GOT3 (cell line): ENCODE measurements at regions not wholly inside any gene's neighbourhood (a gene's known extent, or its start where the extent isn't known, plus 50 kb on each side); places are given as distances from the start of the nearest gene placed in this dataset.
A peak's percentile ranks its signal among the peaks of the same experiment; 100 is the strongest.
"Not testable (repeated sequence)": the region's sequence is repeated elsewhere in the genome, so short reads cannot be mapped to it uniquely, and the experiment has no call there.

Experiments
- DNase-seq: peaks from one replicate; lab custom pipeline; 2025; ENCODE audit warnings: mixed read lengths; lab: John Stamatoyannopoulos, UW

DNA sequence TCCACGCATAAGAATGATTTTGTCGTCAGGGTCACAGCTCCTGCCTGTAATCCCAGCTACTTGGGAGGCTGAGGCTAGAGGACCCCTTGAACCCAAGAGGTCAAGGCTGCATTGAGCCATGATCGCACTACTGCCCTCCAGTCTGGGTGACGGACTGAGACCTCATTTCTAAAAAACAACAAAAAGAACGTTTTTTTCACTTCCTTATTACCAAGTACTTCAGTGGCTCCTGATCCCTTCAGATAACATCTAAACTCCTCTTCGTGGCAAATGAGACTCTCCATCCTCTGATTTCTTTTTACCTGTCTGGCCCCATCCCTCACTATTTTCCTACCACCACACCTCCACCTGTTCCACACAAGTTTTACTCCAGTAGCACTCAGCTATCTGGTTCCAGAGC, 105.4 kb upstream of the TLK1 start:
- DNase-seq: no peak

- not testable (repeated sequence) for DNase-seq
These were observed 100.8 kb upstream of the TLK1 start for GRCh38 chr2:171261529-171261928.

- no peak for DNase-seq
These were observed 100.1 kb upstream of the TLK1 start for GRCh38 chr2:171260471-171261424.

- DNase-seq: no peak
These were observed 94.0 kb upstream of the TLK1 start for GRCh38 chr2:171254666-171255065.

DNA sequence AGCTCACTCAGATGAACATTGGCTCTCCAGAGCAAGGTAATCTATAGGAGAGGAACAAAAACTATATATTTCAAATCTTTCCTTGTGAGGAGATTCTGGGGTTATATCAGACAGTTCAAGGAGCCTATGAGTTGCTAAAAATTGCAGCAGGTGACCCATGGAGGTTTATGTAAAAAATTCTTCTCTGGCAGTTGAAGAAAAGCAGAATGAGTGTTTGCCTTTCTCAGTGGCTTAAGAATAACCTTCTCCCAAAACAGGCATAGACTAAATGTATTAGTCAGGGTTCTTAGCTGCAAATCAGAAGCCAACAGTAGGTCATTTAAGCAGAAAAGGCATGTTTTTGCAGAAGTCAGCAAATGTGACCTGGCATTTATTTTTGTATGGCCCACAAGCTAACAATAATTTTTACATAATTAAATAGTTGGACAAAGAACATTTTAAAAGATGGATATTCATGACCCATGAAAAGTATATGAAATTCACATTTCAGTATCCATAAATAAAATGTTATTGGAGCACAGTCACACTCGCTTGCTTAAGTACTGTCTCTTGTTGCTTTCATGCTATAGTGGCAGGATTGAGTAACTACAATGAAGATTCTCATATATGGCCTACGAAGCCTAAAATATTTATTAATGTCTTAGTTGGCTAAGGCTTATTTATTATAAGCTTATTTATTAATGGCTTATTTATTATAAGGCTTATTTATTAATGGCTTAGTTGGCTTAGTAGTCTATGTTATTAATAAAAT, 93.4 kb upstream of the TLK1 start:
- no peak for DNase-seq

DNA sequence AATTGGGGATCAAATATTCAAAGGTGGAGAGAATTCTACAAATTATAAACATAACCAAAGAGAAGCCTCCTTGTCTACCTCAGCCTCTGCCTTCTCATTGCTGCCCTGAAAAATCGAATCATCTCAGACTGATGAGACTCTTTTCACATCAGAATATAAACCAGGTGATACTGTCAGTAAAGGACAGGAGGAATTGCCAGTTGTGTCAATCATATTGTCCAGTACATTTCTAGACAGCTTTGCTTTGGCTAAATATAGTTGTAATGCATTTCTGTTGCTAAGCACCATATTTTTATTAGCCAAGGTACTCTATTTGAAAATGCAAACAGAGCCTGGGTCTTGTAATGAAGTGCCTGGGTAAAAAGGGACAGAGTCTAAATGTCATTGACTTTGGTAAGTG, 92.6 kb upstream of the TLK1 start:
- no peak for DNase-seq

DNA sequence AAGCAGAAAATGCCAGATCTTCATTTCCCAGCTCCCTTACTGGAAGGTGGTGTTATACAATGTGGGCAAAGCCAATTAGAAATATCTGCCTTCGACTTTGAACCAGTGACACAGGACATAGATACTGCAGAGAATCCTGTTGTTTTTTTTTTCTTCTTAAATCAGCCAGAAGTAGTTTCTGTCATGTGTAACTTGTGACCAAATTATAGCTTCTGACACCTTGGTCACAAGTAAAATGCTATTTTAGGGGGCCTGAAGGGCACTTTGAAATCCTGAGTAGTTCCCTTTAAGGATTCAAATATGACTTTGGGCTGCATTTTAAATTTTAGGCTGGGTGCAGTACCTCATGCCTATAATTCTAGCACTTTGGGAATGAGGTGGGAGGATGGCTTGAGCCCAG, 89.0 kb upstream of the TLK1 start:
- DNase-seq: no peak

DNA sequence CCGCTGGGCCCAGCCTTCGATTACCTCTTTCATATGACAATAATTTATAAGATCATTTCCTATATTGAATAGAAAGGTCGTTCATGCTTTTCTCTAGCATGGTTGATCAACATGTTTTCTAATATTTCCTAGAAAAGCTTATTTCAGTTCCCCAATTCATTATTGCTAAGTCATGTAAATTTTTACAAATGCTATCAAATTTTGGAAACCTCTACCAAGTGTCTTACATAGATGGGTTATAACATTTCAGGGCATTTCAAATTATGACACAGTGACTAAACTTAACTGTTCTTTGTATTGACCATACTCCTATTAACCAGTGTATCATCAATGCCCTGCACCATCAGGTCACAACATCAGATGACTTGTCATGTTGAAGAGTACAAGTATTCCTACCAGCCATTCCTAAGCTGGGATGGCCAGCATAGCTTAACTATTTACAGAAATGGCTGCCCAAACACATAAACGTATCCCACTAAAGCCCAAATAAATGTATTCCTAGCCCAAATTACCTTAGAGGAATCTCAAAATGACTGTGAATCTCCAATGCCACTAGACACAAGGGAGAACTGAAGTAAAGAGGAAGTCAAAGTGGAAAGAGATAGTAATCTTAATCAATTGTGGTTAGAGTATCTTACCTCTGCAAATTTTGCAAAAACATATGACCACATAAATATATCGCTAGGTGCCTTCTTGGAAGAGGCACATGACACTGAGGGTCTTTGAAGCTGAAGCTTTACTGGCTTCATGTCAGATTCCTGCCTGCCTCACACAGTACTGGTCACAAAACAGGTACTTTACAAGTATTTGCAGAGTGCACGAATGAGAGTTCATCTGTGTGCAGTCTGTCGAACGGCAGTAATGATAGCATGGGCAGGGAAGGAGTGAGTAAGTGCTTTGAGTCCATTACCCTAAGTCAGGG, 87.3 kb upstream of the TLK1 start:
- no peak for DNase-seq

DNA sequence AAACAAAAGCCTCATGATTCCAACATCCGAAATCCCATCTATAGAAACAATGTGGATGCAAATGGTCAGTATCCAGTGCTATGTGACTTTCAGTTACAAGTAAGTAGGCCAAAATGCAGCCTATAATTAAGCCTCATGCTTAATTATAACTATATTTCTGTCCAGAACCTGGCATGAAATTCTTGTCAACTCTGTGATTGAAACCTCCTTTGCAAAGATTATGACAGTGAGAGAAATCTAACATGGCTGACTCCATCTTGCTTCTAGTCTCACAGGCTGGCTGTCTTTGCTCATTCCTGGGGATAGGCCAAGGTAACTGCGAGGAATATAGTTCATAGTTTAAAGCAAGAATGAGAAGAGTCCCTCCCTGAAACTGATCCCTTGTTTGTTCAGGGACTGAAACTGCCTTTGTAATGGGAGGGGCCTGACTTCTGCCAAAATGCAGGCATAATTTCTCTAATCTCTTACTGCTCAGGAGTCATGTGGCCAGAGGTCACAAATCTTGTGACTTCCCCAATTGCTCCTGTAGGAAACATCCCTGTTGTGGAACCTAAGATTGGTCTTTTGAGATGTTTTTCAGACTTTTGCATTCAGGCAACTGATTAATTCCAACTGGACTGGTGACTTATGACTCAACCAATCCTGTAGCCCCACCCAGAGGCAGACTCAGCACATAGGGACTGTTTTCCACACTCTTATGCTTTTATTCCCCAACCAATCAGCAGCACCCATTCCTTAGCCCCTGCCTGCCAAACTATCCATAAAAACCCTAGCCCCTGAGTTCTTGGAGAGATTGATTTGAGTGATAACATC, 84.5 kb upstream of the TLK1 start:
- no peak for DNase-seq

DNA sequence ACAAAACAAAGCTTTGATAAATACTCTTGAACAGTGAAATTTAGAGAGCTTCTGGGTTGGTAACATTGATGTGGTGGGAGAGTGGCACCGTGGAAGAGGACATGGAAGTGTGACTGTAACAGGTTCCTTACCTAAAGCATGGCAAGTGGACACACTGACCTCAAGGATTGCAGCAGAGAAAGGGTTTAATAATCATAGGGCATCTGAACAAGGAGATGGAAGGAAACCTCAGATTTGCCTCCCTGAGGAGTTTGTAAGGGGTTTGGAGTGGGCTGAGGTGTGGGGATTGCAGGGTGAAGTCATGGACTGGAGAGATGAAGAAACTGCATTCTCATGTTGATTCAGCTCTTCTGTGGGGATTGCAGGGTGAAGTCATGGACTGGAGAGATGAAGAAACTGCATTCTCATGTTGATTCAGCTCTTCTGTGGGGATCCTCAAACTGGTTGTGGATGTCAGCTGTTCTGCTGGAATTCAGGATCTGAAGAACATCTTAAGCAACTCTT, 83.8 kb upstream of the TLK1 start:
- DNase-seq: peak; percentile 13

DNA sequence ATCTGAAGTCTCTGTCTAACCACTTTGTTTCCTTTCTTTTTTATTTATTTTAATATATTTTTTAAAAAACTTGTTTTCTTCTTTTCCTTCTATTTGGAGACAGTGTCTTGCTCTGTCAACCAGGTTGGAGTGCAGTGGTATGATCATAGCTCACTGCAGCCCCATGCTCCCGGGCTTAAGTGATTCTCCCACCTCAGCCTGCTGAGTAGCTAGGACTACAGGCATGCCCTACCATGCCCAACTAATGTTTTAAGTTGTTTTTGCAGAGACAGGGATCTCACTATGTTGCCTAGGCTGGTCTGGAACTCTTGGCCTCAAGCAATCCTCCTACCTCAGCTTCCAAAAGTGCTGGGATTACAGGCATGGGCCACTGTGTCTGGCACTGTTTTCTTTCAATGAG, 81.1 kb upstream of the TLK1 start:
- no peak for DNase-seq

- no peak for DNase-seq
These were observed 78.3 kb upstream of the TLK1 start for GRCh38 chr2:171238946-171239345.

DNA sequence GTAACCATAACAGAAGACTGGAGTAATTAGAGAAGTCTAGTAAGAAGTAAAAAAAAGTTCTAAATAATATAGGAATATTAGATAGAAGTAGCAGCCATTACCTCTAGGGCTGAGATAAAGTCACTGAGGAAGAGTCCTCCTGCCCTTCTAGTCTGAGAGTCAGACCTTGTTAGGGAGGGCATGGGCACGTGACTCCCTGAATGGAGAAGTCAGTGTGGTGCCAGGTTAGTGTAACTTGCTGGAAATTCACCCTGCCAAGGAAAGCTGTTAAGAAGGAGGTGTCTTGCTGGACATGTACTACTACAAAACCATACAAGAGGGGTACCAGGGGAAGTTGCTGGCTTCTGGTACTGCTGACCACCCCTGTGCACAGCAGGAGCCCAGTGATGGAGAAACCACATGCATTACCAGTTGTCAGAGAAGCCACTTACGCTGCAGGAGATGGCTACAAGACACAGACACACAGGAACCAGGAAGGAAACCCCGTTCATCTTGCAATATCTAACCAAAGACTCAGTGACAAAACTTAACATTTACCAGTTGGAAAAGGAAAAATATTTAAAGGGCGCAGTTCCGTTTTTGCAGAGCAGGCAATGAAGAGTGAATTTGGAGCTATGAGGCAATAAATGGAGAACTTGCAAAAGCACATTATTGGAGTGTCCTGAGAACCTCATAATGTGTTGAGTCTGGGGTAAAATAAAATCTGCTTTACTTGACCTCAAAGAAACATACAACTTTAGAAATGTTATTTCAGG, 77.2 kb upstream of the TLK1 start:
- no peak for DNase-seq

- DNase-seq: no peak
These were observed 74.7 kb upstream of the TLK1 start for GRCh38 chr2:171235262-171235881.

- no peak for DNase-seq
These were observed 69.5 kb upstream of the TLK1 start for GRCh38 chr2:171230176-171230575.

DNA sequence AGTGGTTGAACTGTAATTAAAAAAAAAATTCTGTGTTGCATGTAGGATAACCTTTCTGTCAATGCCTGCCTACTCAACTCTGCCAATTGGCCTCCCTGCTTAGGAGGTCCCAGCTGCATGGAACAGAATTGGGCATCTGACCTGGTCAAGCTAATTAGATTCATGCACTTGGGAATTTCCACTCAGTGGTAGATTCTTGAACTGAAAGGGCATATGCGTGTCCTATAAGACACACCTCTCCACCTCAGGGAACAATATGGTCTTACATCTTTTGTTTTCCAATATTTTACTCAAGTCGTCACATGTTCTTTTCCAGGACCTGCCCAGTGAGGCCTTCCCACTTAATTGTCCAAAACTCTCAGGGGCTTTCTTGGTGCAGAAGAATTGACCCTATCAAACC, 68.1 kb upstream of the TLK1 start:
- no peak for DNase-seq

GRCh38 chr2:171227066-171227782, 66.5 kb upstream of the TLK1 start:
- DNase-seq: no peak

GRCh38 chr2:171226461-171226860, 65.8 kb upstream of the TLK1 start:
- no peak for DNase-seq

DNA sequence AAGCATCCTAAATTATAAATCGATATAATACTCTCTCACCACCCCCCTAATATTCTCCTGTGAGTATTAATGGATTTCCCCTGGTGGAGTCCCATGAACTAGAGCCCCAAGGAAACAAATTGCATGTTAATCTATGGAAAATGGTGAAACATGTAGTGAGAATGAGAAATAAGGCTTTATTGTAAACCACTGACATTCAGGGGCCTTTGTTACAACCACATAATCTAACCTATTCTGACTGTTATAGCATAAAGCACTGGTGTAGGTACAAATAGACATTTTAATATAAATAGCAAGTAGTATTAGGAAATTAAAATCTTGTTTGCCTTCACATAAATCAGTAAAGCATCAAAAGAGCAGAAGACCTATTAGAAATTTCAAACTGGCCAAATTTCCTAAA, 65.3 kb upstream of the TLK1 start:
- DNase-seq: no peak
